OCI-LY7 (cell line): ENCODE measurements at regions not wholly inside any gene's neighbourhood (a gene's known extent, or its start where the extent isn't known, plus 50 kb on each side); places are given as distances from the start of the nearest gene placed in this dataset.

Experiments used
- BruUV-seq: library from RNA; stranded (reverse); fragments of 400-500 nt; replicated peaks from 2 replicates; lab custom pipeline; 2021; lab: Mats Ljungman, UMichigan
- CTCF ChIA-PET: fragments of 300-600 bp; sonication (Branson Sonifier 250); formaldehyde crosslinking; loops from one replicate; lab custom pipeline; 2022; ENCODE audit warnings: antibody characterized with exemption; ENCODE audit not compliant: unreplicated experiment; lab: Charles Lee
- POLR2A ChIA-PET: fragments of 300-600 bp; sonication (Branson Sonifier 250); formaldehyde crosslinking; loops from one replicate; lab custom pipeline; 2022; ENCODE audit warnings: antibody characterized with exemption; lab: Charles Lee
- DNase-seq: peaks from one replicate; pipeline ENCODE4 v3.0.0-alpha.2; 2015; ENCODE audit warnings: low spot score
- H2AFZ ChIP-seq: fragments of 200-600 bp; sonication (generic), shearing (Covaris generic); 2 replicates; pipeline ENCODE4 v1.6.1; 2014; ENCODE audit warnings: mild to moderate bottlenecking, antibody characterized with exemption, low read length, moderate library complexity
- H3K27ac ChIP-seq: fragments of 200-600 bp; sonication (generic); 2 replicates; pipeline ENCODE4 v1.5.1; 2014; ENCODE audit warnings: mixed run types, low read depth, mild to moderate bottlenecking, moderate library complexity, low read length, inconsistent platforms; ENCODE audit not compliant: poor library complexity, severe bottlenecking
- H3K36me3 ChIP-seq: fragments of 200-600 bp; sonication (generic); 2 replicates; pipeline ENCODE4 v1.6.1; 2014; ENCODE audit warnings: mild to moderate bottlenecking, antibody characterized with exemption, low read length, moderate library complexity, mixed read lengths; ENCODE audit not compliant: insufficient read depth
- H3K4me1 ChIP-seq: fragments of 200-600 bp; sonication (generic); 2 replicates; pipeline ENCODE4 v1.5.1; 2014; ENCODE audit warnings: mild to moderate bottlenecking, low read length; ENCODE audit not compliant: insufficient read depth, poor library complexity, severe bottlenecking
- H3K4me2 ChIP-seq: fragments of 200-600 bp; sonication (generic); 2 replicates; pipeline ENCODE4 v1.6.1; 2014; ENCODE audit warnings: mild to moderate bottlenecking, low read length
- H3K4me3 ChIP-seq: fragments of 200-600 bp; sonication (generic); 2 replicates; pipeline ENCODE4 v1.5.1; 2014; ENCODE audit warnings: mild to moderate bottlenecking, low read depth, low read length; ENCODE audit not compliant: poor library complexity, severe bottlenecking
- H3K79me2 ChIP-seq: fragments of 200-600 bp; sonication (generic); 2 replicates; pipeline ENCODE4 v1.6.1; 2016; ENCODE audit warnings: low read depth, mild to moderate bottlenecking, low read length, moderate library complexity, mixed read lengths; ENCODE audit not compliant: insufficient read depth
- H3K9me2 ChIP-seq: fragments of 200-600 bp; sonication (generic); 2 replicates; pipeline ENCODE4 v1.6.1; 2016; ENCODE audit warnings: mild to moderate bottlenecking, low read length, mixed read lengths; ENCODE audit not compliant: insufficient read depth
- H3K9me3 ChIP-seq: fragments of 200-600 bp; sonication (generic); 2 replicates; pipeline ENCODE4 v1.6.1; 2014; ENCODE audit warnings: mild to moderate bottlenecking, mixed run types, low read length, mixed read lengths
- H4K20me1 ChIP-seq: fragments of 200-600 bp; sonication (generic); 2 replicates; pipeline ENCODE4 v1.6.1; 2014; ENCODE audit warnings: mild to moderate bottlenecking, antibody characterized with exemption, low read length, moderate library complexity, mixed read lengths; ENCODE audit not compliant: insufficient read depth
- CTCF ChIP-seq: fragments of 200-600 bp; sonication (generic); conservative IDR thresholded peaks from 2 replicates; pipeline ENCODE4 v1.5.1; 2014; ENCODE audit warnings: mild to moderate bottlenecking, antibody characterized with exemption, low read length, moderate library complexity, mixed read lengths
- EZH2phosphoT487 ChIP-seq: fragments of 200-600 bp; sonication (generic); IDR thresholded peaks from 2 replicates; pipeline ENCODE4 v1.6.1; 2018; ENCODE audit warnings: low read depth, borderline replicate concordance, mild to moderate bottlenecking, mixed run types, antibody characterized with exemption, low read length, moderate library complexity, mixed read lengths
- intact Hi-C: fragments of 100-400 bp; cut with micrococcal nuclease; formaldehyde crosslinking; loops from one replicate; pipeline ENCODE4 v1.10.0; 2022; ENCODE audit not compliant: unreplicated experiment

DNA sequence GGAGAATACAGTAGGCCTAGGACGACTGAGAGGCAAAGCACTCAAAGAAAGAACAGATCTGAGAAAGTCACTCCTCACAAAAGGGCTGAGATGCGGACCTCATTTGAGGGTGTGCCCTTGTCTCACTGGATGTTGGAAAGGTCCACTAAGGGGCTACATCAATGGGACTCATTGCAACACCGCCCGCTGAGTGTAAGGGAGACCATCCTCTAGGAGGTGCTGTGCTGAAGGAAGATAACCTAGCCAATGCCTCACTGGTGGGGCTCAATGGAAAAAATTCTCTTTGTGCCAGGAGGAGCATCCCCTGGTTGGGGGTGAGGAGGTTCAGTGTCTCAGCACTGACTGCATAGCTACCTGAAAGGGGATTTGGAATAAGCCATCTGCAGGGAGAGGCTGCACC is 758.7 kb upstream of the CELF2 start:
- DNase-seq, result no peak
- H3K9me2 ChIP-seq, result no peaks in the 10 kb centered on the region
- TF ChIP-seq EZH2phosphoT487 (no peak), CTCF (0 out of 2 replicates have a peak, but pooled peaks have one; percentile 12)
- no peak overlapping the region for H3K27ac ChIP-seq
- H3K4me2 ChIP-seq, result no peak overlapping the region
- intact Hi-C loops, result no loop called here
- no peaks in the 10 kb centered on the region for H3K4me1 ChIP-seq
- H3K79me2 ChIP-seq, result no peaks in the 10 kb centered on the region
- H4K20me1 ChIP-seq, result no peaks in the 10 kb centered on the region
- H2AFZ ChIP-seq, result no peak overlapping the region
- H3K4me3 ChIP-seq, result no peak overlapping the region
- H3K9me3 ChIP-seq, result 0 out of 2 replicates have a peak, but pooled peaks cover 5% of the 10 kb centered on the region
- CTCF ChIA-PET, result no interaction called here
- POLR2A ChIA-PET, result interaction anchor here (0.6 kb wide), 1 partner anchor 283 kb away, joined by 3 read pairs; no protein-coding TSS in a partner anchor
- no peaks in the 10 kb centered on the region for H3K36me3 ChIP-seq
- BruUV-seq, result no TSS peak

- Histone ChIP-seq H3K4me1 (no peaks in the 10 kb centered on the region), H3K79me2 (no peaks in the 10 kb centered on the region), H3K27ac (no peak overlapping the region), H2AFZ (no peak overlapping the region), H3K9me2 (no peaks in the 10 kb centered on the region), H3K36me3 (no peaks in the 10 kb centered on the region), H4K20me1 (no peaks in the 10 kb centered on the region), H3K4me2 (no peak overlapping the region), H3K9me3 (no peaks in the 10 kb centered on the region), H3K4me3 (no peak overlapping the region)
- ChIA-PET CTCF (no interaction called here), POLR2A (interaction anchor here (0.7 kb wide), 1 partner anchor 330 kb away, joined by 4 read pairs; no protein-coding TSS in a partner anchor)
- intact Hi-C loops, result no loop called here
- BruUV-seq, result no TSS peak
- DNase-seq, result no peak
- TF ChIP-seq EZH2phosphoT487, result no peak
Measured at GRCh38 chr10:10270126-10271050, 747.3 kb upstream of the CELF2 start.

- no peak overlapping the region for H3K4me3 ChIP-seq
- TF ChIP-seq EZH2phosphoT487 (no peak), CTCF (no peak)
- CTCF ChIA-PET, result no interaction called here
- no TSS peak for BruUV-seq
- no peaks in the 10 kb centered on the region for H3K79me2 ChIP-seq
- no peaks in the 10 kb centered on the region for H3K4me1 ChIP-seq
- DNase-seq, result no peak
- H3K27ac ChIP-seq, result no peak overlapping the region
- H3K36me3 ChIP-seq, result no peaks in the 10 kb centered on the region
- H3K9me2 ChIP-seq, result no peaks in the 10 kb centered on the region
- no peaks in the 10 kb centered on the region for H3K9me3 ChIP-seq
- POLR2A ChIA-PET, result no interaction called here
- H3K4me2 ChIP-seq, result no peak overlapping the region
- no peaks in the 10 kb centered on the region for H4K20me1 ChIP-seq
- H2AFZ ChIP-seq, result no peak overlapping the region
- intact Hi-C loops, result no loop called here
Measured at GRCh38 chr10:10271639-10272192, 746.0 kb upstream of the CELF2 start.
